H1 (cell line): ENCODE measurements at regions not wholly inside any gene's neighbourhood (a gene's known extent, or its start where the extent isn't known, plus 50 kb on each side); places are given as distances from the start of the nearest gene placed in this dataset.
A peak's percentile ranks its signal among the peaks of the same experiment; 100 is the strongest.

ENCODE experiments used
- CTCF ChIA-PET: fragments of 300-600 bp; sonication (Branson Sonifier 250); formaldehyde crosslinking; loops from one replicate; lab custom pipeline; 2021; ENCODE audit not compliant: partially characterized antibody; lab: Charles Lee
- POLR2A ChIA-PET: fragments of 300-600 bp; sonication (Branson Sonifier 250); formaldehyde crosslinking; loops from one replicate; lab custom pipeline; 2021; ENCODE audit warnings: inconsistent platforms; ENCODE audit not compliant: partially characterized antibody; lab: Charles Lee
- DNase-seq, 2 experiments: peaks; one replicate each; pipeline versions ENCODE4 v3.0.0 to v3.0.0-alpha.2; 2010 to 2022; ENCODE audit warnings: low spot score in 2 of 2, low read depth in 1 of 2, mixed read lengths in 1 of 2
- FAIRE-seq: peaks from 2 replicates; lab custom pipeline; 2011; peaks lifted over from hg19 to GRCh38; lab: Jason Lieb, UNC
- H2AFZ ChIP-seq: 2 replicates; pipeline ENCODE4 v1.8.1; 2012; ENCODE audit warnings: low read length, inconsistent platforms
- H2AK5ac ChIP-seq: 2 replicates; pipeline ENCODE4 v1.6.1; 2013; ENCODE audit warnings: low read depth, low read length
- H2BK120ac ChIP-seq: replicated peaks from 2 replicates; pipeline ENCODE3; 2013; ENCODE audit warnings: low read depth, low read length, inconsistent platforms
- H2BK12ac ChIP-seq: 2 replicates; pipeline ENCODE4 v1.6.1; 2013; ENCODE audit warnings: low read depth, low read length
- H2BK15ac ChIP-seq: 2 replicates; pipeline ENCODE4 v1.6.1; 2013; ENCODE audit warnings: low read length
- H2BK20ac ChIP-seq: 2 replicates; pipeline ENCODE4 v1.6.1; 2013; ENCODE audit warnings: low read length
- H2BK5ac ChIP-seq: 2 replicates; pipeline ENCODE4 v1.6.1; 2013; ENCODE audit warnings: low read depth, low read length
- H3K14ac ChIP-seq: 2 replicates; pipeline ENCODE4 v1.6.1; 2013; ENCODE audit warnings: inconsistent platforms; ENCODE audit not compliant: insufficient read length
- H3K18ac ChIP-seq: 2 replicates; pipeline ENCODE4 v1.6.1; 2013; ENCODE audit warnings: low read length; ENCODE audit errors: extremely low read depth
- H3K23ac ChIP-seq: 2 replicates; pipeline ENCODE4 v1.6.1; 2013; ENCODE audit warnings: inconsistent platforms; ENCODE audit not compliant: insufficient read length
- H3K23me2 ChIP-seq: 2 replicates; pipeline ENCODE4 v1.6.1; 2013; ENCODE audit warnings: low read depth, low read length
- H3K27ac ChIP-seq: 2 replicates; pipeline ENCODE4 v1.6.1; 2011; ENCODE audit warnings: low read depth, low read length, inconsistent platforms
- H3K27me3 ChIP-seq, 4 experiments: replicated peaks in 1 of 4; 1 replicate in 1 of 4; 2 replicates in 3 of 4; pipeline versions ENCODE4 v1.6.1 to v1.8.1; 2011 to 2013; ENCODE audit warnings: low read length in 3 of 4, mild to moderate bottlenecking in 3 of 4, inconsistent platforms in 2 of 4, mixed read lengths in 2 of 4, moderate library complexity in 1 of 4; ENCODE audit not compliant: control insufficient read depth in 3 of 4, insufficient read depth in 3 of 4; ENCODE audit errors: extremely low read depth in 1 of 4
- H3K36me3 ChIP-seq, 4 experiments: 2 replicates each; pipeline versions ENCODE4 v1.6.1 to v1.8.1; 2011 to 2013; ENCODE audit warnings: mild to moderate bottlenecking in 4 of 4, low read length in 3 of 4, moderate library complexity in 2 of 4, control low read depth in 1 of 4, inconsistent platforms in 1 of 4; ENCODE audit not compliant: insufficient read depth in 4 of 4, control insufficient read depth in 2 of 4
- H3K4ac ChIP-seq: replicated peaks from 2 replicates; pipeline ENCODE3; 2013; ENCODE audit warnings: low read length, low read depth, mixed read lengths, inconsistent platforms; ENCODE audit not compliant: insufficient read length
- H3K4me1 ChIP-seq, 4 experiments: replicated peaks in 1 of 4; 1 replicate in 1 of 4; 2 replicates in 3 of 4; pipeline versions ENCODE4 v1.6.1 to v1.8.1; 2011 to 2013; ENCODE audit warnings: low read length in 3 of 4, inconsistent platforms in 2 of 4, mixed read lengths in 1 of 4; ENCODE audit not compliant: insufficient read depth in 4 of 4, control insufficient read depth in 3 of 4
- H3K4me2 ChIP-seq, 2 experiments: 2 replicates each; pipeline versions ENCODE4 v1.6.1 to v1.8.1; 2011 to 2013; ENCODE audit warnings: low read depth in 2 of 2, low read length in 2 of 2, control low read depth in 1 of 2, inconsistent platforms in 1 of 2, mild to moderate bottlenecking in 1 of 2; ENCODE audit not compliant: insufficient read depth in 1 of 2
- H3K4me3 ChIP-seq, 4 experiments: fragments of 200-600, 300-600 bp in 1 of 4; sonication (generic), shearing (Covaris generic), sonication (Bioruptor Twin) in 1 of 4; 2 replicates each; pipeline versions ENCODE4 v1.5.1 to v1.8.1; 2011 to 2016; ENCODE audit warnings: low read length in 4 of 4, low read depth in 3 of 4, control low read depth in 2 of 4, inconsistent platforms in 2 of 4, mild to moderate bottlenecking in 2 of 4, mixed read lengths in 1 of 4, moderate library complexity in 1 of 4; ENCODE audit not compliant: insufficient read depth in 2 of 4; ENCODE audit errors: extremely low read depth in 1 of 4
- H3K56ac ChIP-seq: replicated peaks from 2 replicates; pipeline ENCODE3; 2013; ENCODE audit warnings: low read depth, mild to moderate bottlenecking, mixed read lengths, low read length, inconsistent platforms; ENCODE audit not compliant: insufficient read length
- H3K79me1 ChIP-seq: 2 replicates; pipeline ENCODE4 v1.6.1; 2013; ENCODE audit warnings: low read depth, low read length, control low read depth
- H3K79me2 ChIP-seq, 2 experiments: 2 replicates each; pipeline versions ENCODE4 v1.6.1 to v1.8.1; 2012 to 2013; ENCODE audit warnings: low read length in 2 of 2, mild to moderate bottlenecking in 2 of 2, inconsistent platforms in 1 of 2; ENCODE audit not compliant: insufficient read depth in 2 of 2, control insufficient read depth in 1 of 2
- H3K9ac ChIP-seq, 4 experiments: replicated peaks in 1 of 4; 1 replicate in 1 of 4; 2 replicates in 3 of 4; pipeline versions ENCODE4 v1.6.1 to v1.8.1; 2011 to 2013; ENCODE audit warnings: low read depth in 3 of 4, low read length in 3 of 4, control low read depth in 2 of 4, mild to moderate bottlenecking in 2 of 4, moderate library complexity in 2 of 4, inconsistent platforms in 1 of 4; ENCODE audit errors: extremely low read depth in 1 of 4
- H3K9me3 ChIP-seq, 2 experiments: 2 replicates each; pipeline versions ENCODE4 v1.6.1 to v1.8.1; 2012 to 2013; ENCODE audit warnings: mild to moderate bottlenecking in 2 of 2, moderate library complexity in 2 of 2, control low read depth in 1 of 2, inconsistent platforms in 1 of 2, low read depth in 1 of 2, low read length in 1 of 2, mixed read lengths in 1 of 2; ENCODE audit not compliant: insufficient read depth in 2 of 2
- H4K20me1 ChIP-seq, 2 experiments: replicated peaks in 1 of 2; 2 replicates each; pipeline versions ENCODE3 to v1.8.1; 2011 to 2013; ENCODE audit warnings: inconsistent platforms in 2 of 2, low read length in 2 of 2, mild to moderate bottlenecking in 1 of 2; ENCODE audit not compliant: insufficient read depth in 2 of 2, control insufficient read depth in 1 of 2
- H4K5ac ChIP-seq: 2 replicates; pipeline ENCODE4 v1.6.1; 2013; ENCODE audit warnings: low read length, low read depth, mixed read lengths, inconsistent platforms; ENCODE audit not compliant: insufficient read length
- H4K8ac ChIP-seq: 2 replicates; pipeline ENCODE4 v1.8.0; 2013; ENCODE audit warnings: mild to moderate bottlenecking, moderate library complexity, low read length, inconsistent platforms; ENCODE audit not compliant: insufficient read depth; ENCODE audit errors: extremely low read depth
- H4K91ac ChIP-seq: replicated peaks from 2 replicates; pipeline ENCODE3; 2013; ENCODE audit warnings: low read length, mixed read lengths, inconsistent platforms; ENCODE audit not compliant: insufficient read length
- CEBPB ChIP-seq: IDR thresholded peaks from 2 replicates; pipeline ENCODE4 v1.6.1; 2012; ENCODE audit warnings: low read depth, low read length
- E2F6 ChIP-seq: IDR thresholded peaks from 2 replicates; pipeline ENCODE4 v1.6.1; 2012; ENCODE audit warnings: inconsistent platforms
- RBBP5 ChIP-seq: IDR thresholded peaks from 2 replicates; pipeline ENCODE4 v1.7.1; 2012; ENCODE audit warnings: low read depth, mild to moderate bottlenecking, inconsistent platforms, low read length, moderate library complexity, borderline replicate concordance
- RNF2 ChIP-seq: fragments of 200-900, 300-1000 bp; sonication (generic); IDR thresholded peaks from 2 replicates; pipeline ENCODE4 v1.7.1; 2016; ENCODE audit warnings: borderline replicate concordance, low read depth, mild to moderate bottlenecking, antibody characterized with exemption, low read length; ENCODE audit not compliant: poor library complexity, severe bottlenecking; ENCODE audit errors: missing control alignments
- SUZ12 ChIP-seq: fragments of 200-600 bp; sonication (generic); IDR thresholded peaks from 2 replicates; pipeline ENCODE4 v1.6.1; 2012; ENCODE audit warnings: mild to moderate bottlenecking, inconsistent platforms, low read length, moderate library complexity, mixed read lengths
- TCF12 ChIP-seq: IDR thresholded peaks from 2 replicates; pipeline ENCODE4 v1.6.1; 2011; ENCODE audit warnings: low read depth, mild to moderate bottlenecking, low read length
- ZNF274 ChIP-seq: IDR thresholded peaks from 2 replicates; pipeline ENCODE4 v1.7.0; 2012; ENCODE audit warnings: low read length, borderline replicate concordance; ENCODE audit errors: extremely low read depth
- WGBS, 2 experiments: shearing (Covaris generic) in 1 of 2; methylation state at CpG; one replicate each; pipeline versions ENCODE4 v1.1.6 to v1.1.7; 2013 to 2015; ENCODE audit warnings: low lambda C conversion rate in 2 of 2, mixed read lengths in 2 of 2, inconsistent platforms in 1 of 2, low coverage in 1 of 2, missing lambda C conversion rate in 1 of 2; ENCODE audit not compliant: insufficient replicate concordance in 2 of 2, insufficient coverage in 1 of 2, insufficient read length in 1 of 2; ENCODE audit errors: extremely low coverage in 1 of 2, missing lambda C conversion rate in 1 of 2; 5-methylcytosine and 5-hydroxymethylcytosine counted together

DNA sequence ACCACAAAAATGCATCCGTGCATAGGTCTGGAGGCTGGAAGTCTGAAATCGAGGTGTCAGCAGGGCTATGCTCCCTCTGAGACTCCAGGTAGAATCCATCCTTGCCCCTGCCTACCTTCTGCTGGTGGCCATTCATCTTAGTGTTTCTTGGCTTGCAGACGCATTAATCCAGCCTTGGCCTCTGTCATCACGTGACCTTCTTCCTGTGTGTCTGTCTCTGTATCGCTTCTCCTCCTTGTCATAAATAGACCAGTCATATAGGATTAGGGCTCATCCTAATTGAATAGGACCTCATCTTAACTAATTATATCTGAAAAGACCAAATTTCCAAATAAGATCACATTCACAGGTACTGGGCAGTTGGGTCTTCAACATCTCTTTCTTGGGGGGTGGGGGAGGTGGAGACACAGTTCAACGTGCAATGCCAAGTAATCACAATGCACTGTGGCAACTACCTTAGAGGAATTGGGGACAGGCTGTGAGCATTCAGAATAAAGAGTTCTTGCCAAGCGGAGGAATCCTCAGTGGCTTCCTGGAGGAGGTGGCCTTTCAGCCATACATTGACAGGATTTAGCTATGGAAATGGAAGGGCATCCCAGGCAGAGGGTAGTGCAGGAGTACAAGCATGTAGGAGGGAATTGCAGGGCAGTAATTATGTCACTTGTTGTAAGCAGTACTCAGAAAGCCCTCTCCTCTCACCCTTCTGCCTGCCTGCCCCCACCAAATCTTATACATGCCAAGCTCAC, 96.2 kb upstream of the SYT13 start:
- no peak overlapping the region for H3K4ac ChIP-seq
- H3K56ac ChIP-seq, result no peak overlapping the region
- no peak overlapping the region for H2BK120ac ChIP-seq
- FAIRE-seq (no peak), DNase-seq (no peak)
- no peak overlapping the region for H4K91ac ChIP-seq
- peaks cover 0 to 2% (median 0%) of the 10 kb centered on the region in 4 experiments; a peak in 2 of 7 replicates for H3K4me1 ChIP-seq
- no peak overlapping the region for H3K4me2 ChIP-seq
- no peak overlapping the region for H3K18ac ChIP-seq
- POLR2A ChIA-PET, result interaction anchor here (0.7 kb wide), 1 partner anchor 373 kb away, joined by 3 read pairs; no protein-coding TSS in a partner anchor
- H2BK15ac ChIP-seq, result 0 out of 2 replicates have a peak overlapping the region, but pooled peaks have one; percentile 47
- no peaks in the 10 kb centered on the region for H3K36me3 ChIP-seq
- 93% methylated on average over 7 of the region's 7 CpGs; no CpG with 5 or more reads in 1 of the 2 experiments for WGBS, 2 experiments
- H3K14ac ChIP-seq, result no peak overlapping the region
- H3K79me1 ChIP-seq, result no peaks in the 10 kb centered on the region
- no peak overlapping the region for H3K4me3 ChIP-seq
- no peaks in the 10 kb centered on the region for H3K9me3 ChIP-seq
- H3K27ac ChIP-seq, result no peak overlapping the region
- no peak overlapping the region for H4K5ac ChIP-seq
- H4K20me1 ChIP-seq, result no peaks in the 10 kb centered on the region
- H3K23ac ChIP-seq, result no peak overlapping the region
- H2BK20ac ChIP-seq, result no peak overlapping the region
- H3K79me2 ChIP-seq, result no peaks in the 10 kb centered on the region
- H3K9ac ChIP-seq, result no peak overlapping the region
- H2BK5ac ChIP-seq, result no peak overlapping the region
- CTCF ChIA-PET, result interaction anchor here (0.9 to 3.6 kb wide), 6 partner anchors 11 to 389 kb away, joined by 3 to 22 read pairs (median 4); no protein-coding TSS in a partner anchor
- H3K23me2 ChIP-seq, result no peaks in the 10 kb centered on the region
- H2AFZ ChIP-seq, result no peak overlapping the region
- no peak overlapping the region for H4K8ac ChIP-seq
- H3K27me3 ChIP-seq, result no peaks in the 10 kb centered on the region; a peak in 1 of 7 replicates
- no peak overlapping the region for H2AK5ac ChIP-seq
- no peak overlapping the region for H2BK12ac ChIP-seq
- no peak for TF ChIP-seq RNF2
- TF ChIP-seq CEBPB, result no peak
- no peak for TF ChIP-seq RBBP5
- no peak for TF ChIP-seq ZNF274
- TF ChIP-seq E2F6, result no peak
- no peak for TF ChIP-seq SUZ12
- no peak for TF ChIP-seq TCF12
